GM12878 (cell line): ENCODE measurements at regions not wholly inside any gene's neighbourhood (a gene's known extent, or its start where the extent isn't known, plus 50 kb on each side); places are given as distances from the start of the nearest gene placed in this dataset.

Experiments used
- ATAC-seq: fragments of 200-7000 bp; cut with Tn5 transposase; 3 replicates; pipeline ENCODE4 v1.9.1; 2020; ENCODE audit warnings: mild to moderate bottlenecking, moderate library complexity
- BruUV-seq: library from RNA; stranded (reverse); fragments of 400-500 nt; replicated peaks from 2 replicates; lab custom pipeline; 2021; lab: Mats Ljungman, UMichigan
- CTCF ChIA-PET: fragments of 300-600 bp; sonication (Branson Sonifier 250); formaldehyde crosslinking; extraction: SDS; loops from one replicate; lab custom pipeline; 2021; ENCODE audit warnings: inconsistent platforms; lab: Yijun Ruan, JAX
- POLR2A ChIA-PET: fragments of 350-600 bp; formaldehyde crosslinking; extraction: SDS; loops from one replicate; lab custom pipeline; 2021; ENCODE audit warnings: inconsistent platforms; lab: Charles Lee
- RAD21 ChIA-PET: fragments of 300-600 bp; sonication (Branson Sonifier 250); formaldehyde crosslinking; loops from one replicate; lab custom pipeline; 2023; ENCODE audit warnings: antibody characterized with exemption; ENCODE audit not compliant: unreplicated experiment; lab: Charles Lee
- SMC1A ChIA-PET: fragments of 300-600 bp; sonication (Branson Sonifier 250); formaldehyde crosslinking; loops from one replicate; lab custom pipeline; 2023; ENCODE audit not compliant: unreplicated experiment, uncharacterized antibody; lab: Charles Lee
- DNase-seq: peaks from one replicate; pipeline ENCODE4 v3.0.0-alpha.2; 2011; ENCODE audit warnings: low read depth, low spot score
- FAIRE-seq: peaks from 3 replicates; lab custom pipeline; 2011; peaks lifted over from hg19 to GRCh38; lab: Jason Lieb, UNC
- H2AFZ ChIP-seq: 2 replicates; pipeline ENCODE4 v1.6.0; 2011; ENCODE audit warnings: low read depth, low read length, control low read depth; ENCODE audit not compliant: control insufficient read depth
- H3K27ac ChIP-seq: 2 replicates; pipeline ENCODE4 v1.5.1; 2011; ENCODE audit warnings: control low read depth; ENCODE audit not compliant: control insufficient read depth, insufficient read depth
- H3K27me3 ChIP-seq, 2 experiments: replicated peaks in 1 of 2; 2 replicates each; pipeline versions ENCODE4 v1.6.0 to v1.6.1; 2011; ENCODE audit warnings: low read length in 1 of 2; ENCODE audit not compliant: control insufficient read depth in 2 of 2, insufficient read depth in 2 of 2
- H3K36me3 ChIP-seq, 2 experiments: 2 replicates each; pipeline ENCODE4 v1.5.1; 2011; ENCODE audit warnings: low read length in 1 of 2; ENCODE audit not compliant: control insufficient read depth in 2 of 2, insufficient read depth in 2 of 2
- H3K4me1 ChIP-seq: 2 replicates; pipeline ENCODE4 v1.6.1; 2011; ENCODE audit warnings: mild to moderate bottlenecking, low read length, moderate library complexity, mixed read lengths; ENCODE audit not compliant: control insufficient read depth, insufficient read depth
- H3K4me2 ChIP-seq: 2 replicates; pipeline ENCODE4 v1.6.0; 2011; ENCODE audit warnings: control low read depth; ENCODE audit not compliant: control insufficient read depth, insufficient read depth
- H3K4me3 ChIP-seq: fragments of 200-600 bp; sonication (generic); 2 replicates; pipeline ENCODE4 v1.5.1; 2016
- H3K79me2 ChIP-seq: 2 replicates; pipeline ENCODE4 v1.6.0; 2011; ENCODE audit warnings: low read length; ENCODE audit not compliant: control insufficient read depth, insufficient read depth
- H3K9ac ChIP-seq: 2 replicates; pipeline ENCODE4 v1.8.0; 2011; ENCODE audit warnings: low read length, control low read depth, mixed read lengths; ENCODE audit not compliant: control insufficient read depth, insufficient read depth
- H3K9me3 ChIP-seq: replicated peaks from 3 replicates; pipeline ENCODE4 v1.5.1; 2011; ENCODE audit warnings: mild to moderate bottlenecking, low read length; ENCODE audit not compliant: control insufficient read depth, insufficient read depth
- H4K20me1 ChIP-seq: 2 replicates; pipeline ENCODE4 v1.6.0; 2011; ENCODE audit not compliant: control insufficient read depth, insufficient read depth
- HSF1 ChIP-seq: fragments of 150-350 bp; IDR thresholded peaks from 2 replicates; pipeline ENCODE4 v1.6.1; 2014; ENCODE audit warnings: mild to moderate bottlenecking, low read depth, low read length
- IKZF1 ChIP-seq: fragments of 450-650 bp; conservative IDR thresholded peaks from 2 replicates; pipeline ENCODE4 v1.6.1; 2017; ENCODE audit warnings: antibody characterized with exemption, mild to moderate bottlenecking
- IRF4 ChIP-seq: IDR thresholded peaks from 2 replicates; pipeline ENCODE4 v1.6.1; 2011; ENCODE audit warnings: low read depth, low read length
- POLR2A ChIP-seq: IDR thresholded peaks from 2 replicates; pipeline ENCODE4 v1.6.1; 2011; ENCODE audit warnings: low read depth, mild to moderate bottlenecking, low read length
- RUNX3 ChIP-seq: IDR thresholded peaks from 2 replicates; pipeline ENCODE4 v1.6.1; 2012; ENCODE audit warnings: low read length, inconsistent platforms
- SIX5 ChIP-seq: IDR thresholded peaks from 2 replicates; pipeline ENCODE4 v1.6.1; 2011; ENCODE audit warnings: mild to moderate bottlenecking, low read depth, low read length, moderate library complexity; ENCODE audit not compliant: severe bottlenecking
- SMC3 ChIP-seq: IDR thresholded peaks from 2 replicates; pipeline ENCODE4 v1.6.1; 2011; ENCODE audit warnings: low read length, improper control_type of control experiment, borderline replicate concordance
- SUPT20H ChIP-seq: IDR thresholded peaks from 2 replicates; pipeline ENCODE4 v1.6.1; 2011; ENCODE audit warnings: low read depth, mild to moderate bottlenecking, low read length, moderate library complexity, borderline replicate concordance; ENCODE audit not compliant: control insufficient read depth
- SUZ12 ChIP-seq: fragments of 200-600 bp; sonication (generic); IDR thresholded peaks from one replicate; pipeline ENCODE4 v1.6.1; 2018; ENCODE audit warnings: antibody characterized with exemption, mild to moderate bottlenecking; ENCODE audit not compliant: unreplicated experiment
- TCF7 ChIP-seq: IDR thresholded peaks from 2 replicates; pipeline ENCODE4 v1.6.1; 2014; ENCODE audit warnings: antibody characterized with exemption, borderline replicate concordance
- USF1 ChIP-seq: IDR thresholded peaks from 2 replicates; pipeline ENCODE4 v1.6.1; 2011; ENCODE audit warnings: borderline replicate concordance, low read depth, mild to moderate bottlenecking, moderate library complexity, mixed read lengths, low read length; ENCODE audit not compliant: insufficient read depth; ENCODE audit errors: extremely low read length
- YBX1 ChIP-seq: fragments of 450-650 bp; IDR thresholded peaks from 2 replicates; pipeline ENCODE4 v1.6.1; 2016; ENCODE audit warnings: antibody characterized with exemption
- ZSCAN29 ChIP-seq: fragments of 450-650 bp; IDR thresholded peaks from 2 replicates; pipeline ENCODE4 v1.6.1; 2017; ENCODE audit warnings: mild to moderate bottlenecking, moderate library complexity
- ZZZ3 ChIP-seq: IDR thresholded peaks from 2 replicates; pipeline ENCODE4 v1.6.1; 2011; ENCODE audit warnings: low read depth; ENCODE audit not compliant: control insufficient read depth, insufficient read length
- WGBS: methylation state at CpG from one replicate; pipeline ENCODE4 v1.1.6; 2016; ENCODE audit warnings: low lambda C conversion rate; ENCODE audit not compliant: insufficient replicate concordance, insufficient coverage; ENCODE audit errors: missing lambda C conversion rate; 5-methylcytosine and 5-hydroxymethylcytosine counted together
- in situ Hi-C: fragments of 300-500 bp; cut with MboI; formaldehyde crosslinking; loops from 9 replicates; pipeline ENCODE4 v1.14.3; 2018; ENCODE audit warnings: mixed read lengths
- intact Hi-C: fragments of 100-400 bp; cut with micrococcal nuclease; formaldehyde crosslinking; loops from one replicate; pipeline ENCODE4 v1.14.2; 2022; ENCODE audit not compliant: unreplicated experiment
- TF ChIP-seq, protein P1 (sequence below): fragments of 450-650 bp; IDR thresholded peaks from 2 replicates; pipeline ENCODE4 v1.6.1; 2017; ENCODE audit warnings: mild to moderate bottlenecking, moderate library complexity

DNA sequence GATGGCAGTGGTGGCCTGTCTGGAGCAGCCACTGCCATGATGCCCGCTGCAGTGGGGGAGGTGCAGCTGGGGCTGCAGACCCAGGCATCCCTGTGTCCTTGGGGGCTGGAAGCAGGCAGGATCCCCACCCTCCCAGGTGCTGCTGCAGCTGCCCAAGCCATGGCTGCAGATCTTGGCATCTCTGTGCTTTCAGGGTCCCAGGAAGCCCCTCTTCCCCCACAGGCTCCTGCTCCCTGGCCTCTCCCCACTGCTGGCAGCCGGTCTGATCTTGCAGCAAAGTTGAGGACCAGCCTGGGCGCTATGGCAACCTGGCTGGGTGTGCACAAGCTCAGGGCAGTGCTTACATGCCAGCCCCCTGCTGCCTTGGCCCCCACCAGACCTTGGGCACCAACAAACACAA lies 78.5 kb downstream of the SAMD9 start:
- DNase-seq (no peak), FAIRE-seq (no peak), ATAC-seq (no peak)
- Histone ChIP-seq H3K9ac (no peak overlapping the region), H3K27ac (no peak overlapping the region), H3K4me1 (peaks cover 14% of the 10 kb centered on the region), H3K79me2 (no peaks in the 10 kb centered on the region), H3K4me3 (no peak overlapping the region), H3K4me2 (no peak overlapping the region), H3K27me3 (no peaks in the 10 kb centered on the region), H2AFZ (no peak overlapping the region), H3K36me3 (no peaks in the 10 kb centered on the region), H4K20me1 (no peaks in the 10 kb centered on the region), H3K9me3 (no peaks in the 10 kb centered on the region; the same call in 2 of the 3 replicates)
- CTCF ChIA-PET, result interaction anchor here (1.8 kb wide), 1 partner anchor 9 kb away, joined by 4 read pairs; no protein-coding TSS in a partner anchor
- WGBS, result 94% methylated on average over 3 of the region's 3 CpGs
- intact Hi-C loops (no loop called here), in situ Hi-C loops (no loop called here)
- RAD21 ChIA-PET, result interaction anchor here (1.0 to 1.2 kb wide), 2 partner anchors 8 to 203 kb away, joined by 3 to 5 read pairs; partner anchors contain the start of gene CDK6
- POLR2A ChIA-PET, result no interaction called here
- SMC1A ChIA-PET, result no interaction called here
- no TSS peak for BruUV-seq
- TF ChIP-seq RUNX3 (no peak), USF1 (no peak), YBX1 (no peak), SUZ12 (no peak), SMC3 (no peak), IKZF1 (no peak), IRF4 (no peak), SUPT20H (no peak), HSF1 (no peak), SIX5 (no peak), ZZZ3 (no peak), POLR2A (no peak), TCF7 (no peak), ZSCAN29 (no peak)
- TF ChIP-seq, protein P1, sequence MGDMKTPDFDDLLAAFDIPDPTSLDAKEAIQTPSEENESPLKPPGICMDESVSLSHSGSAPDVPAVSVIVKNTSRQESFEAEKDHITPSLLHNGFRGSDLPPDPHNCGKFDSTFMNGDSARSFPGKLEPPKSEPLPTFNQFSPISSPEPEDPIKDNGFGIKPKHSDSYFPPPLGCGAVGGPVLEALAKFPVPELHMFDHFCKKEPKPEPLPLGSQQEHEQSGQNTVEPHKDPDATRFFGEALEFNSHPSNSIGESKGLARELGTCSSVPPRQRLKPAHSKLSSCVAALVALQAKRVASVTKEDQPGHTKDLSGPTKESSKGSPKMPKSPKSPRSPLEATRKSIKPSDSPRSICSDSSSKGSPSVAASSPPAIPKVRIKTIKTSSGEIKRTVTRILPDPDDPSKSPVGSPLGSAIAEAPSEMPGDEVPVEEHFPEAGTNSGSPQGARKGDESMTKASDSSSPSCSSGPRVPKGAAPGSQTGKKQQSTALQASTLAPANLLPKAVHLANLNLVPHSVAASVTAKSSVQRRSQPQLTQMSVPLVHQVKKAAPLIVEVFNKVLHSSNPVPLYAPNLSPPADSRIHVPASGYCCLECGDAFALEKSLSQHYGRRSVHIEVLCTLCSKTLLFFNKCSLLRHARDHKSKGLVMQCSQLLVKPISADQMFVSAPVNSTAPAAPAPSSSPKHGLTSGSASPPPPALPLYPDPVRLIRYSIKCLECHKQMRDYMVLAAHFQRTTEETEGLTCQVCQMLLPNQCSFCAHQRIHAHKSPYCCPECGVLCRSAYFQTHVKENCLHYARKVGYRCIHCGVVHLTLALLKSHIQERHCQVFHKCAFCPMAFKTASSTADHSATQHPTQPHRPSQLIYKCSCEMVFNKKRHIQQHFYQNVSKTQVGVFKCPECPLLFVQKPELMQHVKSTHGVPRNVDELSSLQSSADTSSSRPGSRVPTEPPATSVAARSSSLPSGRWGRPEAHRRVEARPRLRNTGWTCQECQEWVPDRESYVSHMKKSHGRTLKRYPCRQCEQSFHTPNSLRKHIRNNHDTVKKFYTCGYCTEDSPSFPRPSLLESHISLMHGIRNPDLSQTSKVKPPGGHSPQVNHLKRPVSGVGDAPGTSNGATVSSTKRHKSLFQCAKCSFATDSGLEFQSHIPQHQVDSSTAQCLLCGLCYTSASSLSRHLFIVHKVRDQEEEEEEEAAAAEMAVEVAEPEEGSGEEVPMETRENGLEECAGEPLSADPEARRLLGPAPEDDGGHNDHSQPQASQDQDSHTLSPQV, result no peak
